ENCODE measurements at regions not wholly inside any gene's neighbourhood (a gene's known extent, or its start where the extent isn't known, plus 50 kb on each side); places are given as distances from the start of the nearest gene placed in this dataset.

GRCh38 chr5:68378204-68378820 lies 162.8 kb downstream of the PIK3R1 start:
- Histone ChIP-seq H3K9me3 (ENCODE audit: control insufficient read depth, insufficient read depth, low read length) (no peaks in the 10 kb centered on the region), H3K27me3 (ENCODE audit: control insufficient read depth, insufficient read depth, low read length) (no peaks in the 10 kb centered on the region), H3K4me3 (ENCODE audit: low read length) (no peak overlapping the region), H3K27ac (ENCODE audit: low read length) (no peak overlapping the region), H3K36me3 (ENCODE audit: control insufficient read depth, insufficient read depth, low read length) (no peaks in the 10 kb centered on the region), H3K4me1 (ENCODE audit: control insufficient read depth, insufficient read depth, low read length) (peaks cover 1% of the 10 kb centered on the region; the same call in 1 of the 2 replicates)
- no CpG with 5 or more reads among the region's 3 CpGs for WGBS (ENCODE audit: insufficient coverage, insufficient read length)
- no peak for DNase-seq (ENCODE audit: low read depth, low spot score)

DNA sequence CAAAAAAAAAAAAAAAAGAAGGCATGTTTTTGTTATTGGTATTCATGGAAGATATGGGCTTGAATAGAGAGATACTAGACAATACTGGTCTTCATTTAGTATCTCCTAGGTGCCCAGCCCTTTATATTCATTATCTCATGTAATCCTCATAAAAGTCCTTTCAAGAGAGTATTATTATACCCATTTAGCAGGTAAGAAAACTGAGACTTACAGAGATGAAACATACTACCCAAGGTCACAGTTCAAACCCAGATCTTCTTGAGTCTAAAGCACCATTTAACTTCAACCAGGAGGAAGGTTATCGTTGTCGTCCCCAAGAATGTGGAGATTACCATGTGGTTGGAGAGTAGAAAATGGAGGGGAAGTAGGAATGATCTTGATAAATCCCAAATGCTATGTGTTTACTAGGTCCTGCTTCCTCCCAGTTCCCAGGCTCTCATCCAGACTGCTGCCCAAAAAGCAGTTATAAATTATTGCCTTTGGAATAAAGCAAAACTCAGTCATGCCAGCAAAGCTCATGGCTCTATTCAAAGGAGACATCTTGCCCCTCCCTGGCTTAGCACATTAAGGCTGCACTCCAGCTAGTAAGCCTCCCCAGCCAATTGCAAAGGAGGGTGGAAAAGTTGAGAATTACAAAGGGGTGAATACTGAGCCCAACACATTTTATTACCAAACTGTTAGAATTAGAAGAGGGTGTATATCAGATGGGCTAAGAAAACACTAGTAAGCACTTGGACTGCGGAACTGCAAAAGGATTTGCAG lies 163.9 kb downstream of the PIK3R1 start:
- Histone ChIP-seq H3K36me3 (ENCODE audit: control insufficient read depth, insufficient read depth, low read length) (no peaks in the 10 kb centered on the region), H3K27me3 (ENCODE audit: control insufficient read depth, insufficient read depth, low read length) (no peaks in the 10 kb centered on the region), H3K4me3 (ENCODE audit: low read length) (no peak overlapping the region), H3K27ac (ENCODE audit: low read length) (no peak overlapping the region), H3K9me3 (ENCODE audit: control insufficient read depth, insufficient read depth, low read length) (no peaks in the 10 kb centered on the region), H3K4me1 (ENCODE audit: control insufficient read depth, insufficient read depth, low read length) (peaks cover 1% of the 10 kb centered on the region; the same call in 1 of the 2 replicates)
- no CpG with 5 or more reads among the region's 3 CpGs for WGBS (ENCODE audit: insufficient coverage, insufficient read length)
- no peak for DNase-seq (ENCODE audit: low read depth, low spot score)

DNA sequence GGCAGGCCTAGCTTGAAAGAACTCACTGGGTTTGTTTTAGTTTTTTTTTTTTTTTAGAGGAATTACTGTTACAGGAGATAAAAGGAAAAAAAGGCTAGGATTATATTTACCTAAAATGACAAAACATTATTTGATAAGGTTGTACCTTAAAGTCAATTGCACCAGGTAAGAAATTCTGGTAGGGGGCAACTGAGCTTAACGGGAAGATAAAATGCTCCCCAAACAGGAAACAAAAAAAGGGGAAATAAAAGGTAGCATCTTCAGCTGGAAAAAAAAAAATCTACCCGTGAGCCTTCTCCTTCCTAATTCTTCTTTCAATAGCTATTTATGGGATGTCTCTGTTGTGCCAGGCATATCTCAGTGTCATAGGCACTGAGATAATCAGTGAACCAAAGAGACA lies 164.5 kb downstream of the PIK3R1 start:
- no CpG with 5 or more reads among the region's 2 CpGs for WGBS (ENCODE audit: insufficient coverage, insufficient read length)
- peaks cover 1% of the 10 kb centered on the region; the same call in 1 of the 2 replicates for H3K4me1 ChIP-seq (ENCODE audit: control insufficient read depth, insufficient read depth, low read length)
- no peak for DNase-seq (ENCODE audit: low read depth, low spot score)

GRCh38 chr5:68381060-68381459 lies 165.5 kb downstream of the PIK3R1 start:
- H3K27ac ChIP-seq (ENCODE audit: low read length), result no peak overlapping the region
- no peaks in the 10 kb centered on the region for H3K27me3 ChIP-seq (ENCODE audit: control insufficient read depth, insufficient read depth, low read length)
- no CpG with 5 or more reads among the region's 3 CpGs for whole genome bisulfite sequencing (ENCODE audit: insufficient coverage, insufficient read length)
- no peaks in the 10 kb centered on the region for H3K36me3 ChIP-seq (ENCODE audit: control insufficient read depth, insufficient read depth, low read length)
- peaks cover 1% of the 10 kb centered on the region; the same call in 1 of the 2 replicates for H3K4me1 ChIP-seq (ENCODE audit: control insufficient read depth, insufficient read depth, low read length)
- no peak overlapping the region for H3K4me3 ChIP-seq (ENCODE audit: low read length)
- no peaks in the 10 kb centered on the region for H3K9me3 ChIP-seq (ENCODE audit: control insufficient read depth, insufficient read depth, low read length)
- no peak for DNase-seq (ENCODE audit: low read depth, low spot score)

More for the DNA sequence above, 164.5 kb downstream of the PIK3R1 start:
- Histone ChIP-seq H3K4me3 (ENCODE audit: low read length) (no peak overlapping the region), H3K36me3 (ENCODE audit: control insufficient read depth, insufficient read depth, low read length) (no peaks in the 10 kb centered on the region), H3K27me3 (ENCODE audit: control insufficient read depth, insufficient read depth, low read length) (no peaks in the 10 kb centered on the region), H3K27ac (ENCODE audit: low read length) (no peak overlapping the region), H3K9me3 (ENCODE audit: control insufficient read depth, insufficient read depth, low read length) (no peaks in the 10 kb centered on the region)

DNA sequence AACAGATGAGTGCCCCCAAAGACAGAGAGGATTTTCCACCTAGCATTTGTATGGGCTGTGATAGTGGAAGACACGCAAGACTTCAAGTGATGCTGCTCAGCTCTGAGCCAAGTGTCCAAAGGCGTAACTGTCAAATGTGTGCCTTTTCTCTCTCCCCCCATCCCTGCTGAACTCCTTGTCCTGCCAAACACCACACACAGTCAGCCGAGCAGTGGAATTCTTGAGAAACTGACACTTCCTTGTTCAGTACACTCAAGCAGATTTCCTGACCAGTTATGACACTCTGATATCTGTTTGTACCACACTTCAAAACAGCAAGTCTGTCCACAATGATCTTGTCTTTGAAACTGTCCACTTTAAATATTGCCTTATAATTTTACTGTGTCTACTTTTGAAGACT lies 166.4 kb downstream of the PIK3R1 start:
- H3K36me3 ChIP-seq (ENCODE audit: control insufficient read depth, insufficient read depth, low read length), result no peaks in the 10 kb centered on the region
- H3K27me3 ChIP-seq (ENCODE audit: control insufficient read depth, insufficient read depth, low read length), result no peaks in the 10 kb centered on the region
- no CpG with 5 or more reads among the region's 3 CpGs for WGBS (ENCODE audit: insufficient coverage, insufficient read length)
- H3K9me3 ChIP-seq (ENCODE audit: control insufficient read depth, insufficient read depth, low read length), result no peaks in the 10 kb centered on the region
- no peak overlapping the region for H3K4me3 ChIP-seq (ENCODE audit: low read length)
- H3K4me1 ChIP-seq (ENCODE audit: control insufficient read depth, insufficient read depth, low read length), result peaks cover 1% of the 10 kb centered on the region; the same call in 1 of the 2 replicates
- no peak for DNase-seq (ENCODE audit: low read depth, low spot score)
- H3K27ac ChIP-seq (ENCODE audit: low read length), result no peak overlapping the region

- peaks cover 1% of the 10 kb centered on the region; the same call in 1 of the 2 replicates for H3K4me1 ChIP-seq (ENCODE audit: control insufficient read depth, insufficient read depth, low read length)
- no peaks in the 10 kb centered on the region for H3K9me3 ChIP-seq (ENCODE audit: control insufficient read depth, insufficient read depth, low read length)
- DNase-seq (ENCODE audit: low read depth, low spot score), result no peak
- H3K4me3 ChIP-seq (ENCODE audit: low read length), result no peak overlapping the region
- no peaks in the 10 kb centered on the region for H3K36me3 ChIP-seq (ENCODE audit: control insufficient read depth, insufficient read depth, low read length)
- no peaks in the 10 kb centered on the region for H3K27me3 ChIP-seq (ENCODE audit: control insufficient read depth, insufficient read depth, low read length)
- H3K27ac ChIP-seq (ENCODE audit: low read length), result no peak overlapping the region
Observed at GRCh38 chr5:68382640-68383039, 167.1 kb downstream of the PIK3R1 start.

DNA sequence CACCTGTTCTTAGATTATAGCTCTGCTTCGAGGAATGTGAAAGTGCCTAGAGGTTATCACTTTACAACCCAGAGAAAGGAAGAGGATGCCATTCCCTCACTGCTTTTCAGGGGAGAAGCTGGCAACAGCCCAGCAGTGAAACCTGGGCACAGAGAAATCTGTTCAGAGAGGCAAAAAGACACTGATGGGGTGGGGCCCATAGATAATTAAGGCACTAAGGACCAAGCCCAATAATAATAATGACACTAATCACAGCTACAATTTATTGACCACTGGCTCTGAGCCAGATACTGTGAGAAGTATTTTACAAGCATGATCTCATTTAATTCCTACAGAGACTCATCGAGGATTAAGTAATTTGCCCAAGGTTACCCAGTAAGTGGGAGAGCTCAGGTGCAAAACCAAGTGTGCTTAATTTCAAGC lies 168.3 kb downstream of the PIK3R1 start:
- H3K4me3 ChIP-seq (ENCODE audit: low read length), result no peak overlapping the region
- no peak overlapping the region for H3K27ac ChIP-seq (ENCODE audit: low read length)
- peaks cover 1% of the 10 kb centered on the region; the same call in 1 of the 2 replicates for H3K4me1 ChIP-seq (ENCODE audit: control insufficient read depth, insufficient read depth, low read length)
- WGBS (ENCODE audit: insufficient coverage, insufficient read length), result no CpG with 5 or more reads among the region's 2 CpGs
- no peaks in the 10 kb centered on the region for H3K36me3 ChIP-seq (ENCODE audit: control insufficient read depth, insufficient read depth, low read length)
- DNase-seq (ENCODE audit: low read depth, low spot score), result no peak
- no peaks in the 10 kb centered on the region for H3K9me3 ChIP-seq (ENCODE audit: control insufficient read depth, insufficient read depth, low read length)
- no peaks in the 10 kb centered on the region for H3K27me3 ChIP-seq (ENCODE audit: control insufficient read depth, insufficient read depth, low read length)

DNA sequence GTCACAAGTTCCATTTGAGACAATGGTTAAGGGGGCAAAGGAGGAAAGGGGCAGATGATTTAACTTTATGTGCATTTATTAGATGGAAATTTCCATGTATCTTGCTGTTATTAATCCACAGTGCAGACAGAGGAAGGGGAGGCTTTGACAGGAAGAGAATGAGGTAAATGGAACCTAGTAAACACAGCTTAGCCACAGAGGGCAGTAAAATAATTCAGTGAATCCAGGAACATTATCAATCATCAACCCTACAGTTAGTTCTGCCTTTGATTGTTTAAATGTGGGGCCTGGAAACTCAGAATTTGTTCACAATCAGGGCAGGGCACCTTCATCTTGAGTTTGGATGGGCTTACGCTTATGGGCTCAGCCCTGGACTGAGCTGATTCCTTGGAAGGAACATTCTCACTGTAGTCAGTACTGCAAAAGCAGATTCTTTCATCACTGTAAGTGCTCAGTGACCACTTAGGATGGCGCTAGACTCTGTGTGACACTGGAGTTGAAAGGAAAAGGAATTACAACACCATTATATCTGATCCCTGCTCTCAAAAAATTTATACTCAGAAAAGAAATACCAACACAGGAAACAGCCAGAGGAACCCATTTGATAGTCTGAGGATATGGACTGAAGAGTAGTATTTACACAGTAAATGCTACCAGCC lies 169.5 kb downstream of the PIK3R1 start:
- no peak for DNase-seq (ENCODE audit: low read depth, low spot score)
- no CpG with 5 or more reads among the region's 2 CpGs for WGBS (ENCODE audit: insufficient coverage, insufficient read length)
- Histone ChIP-seq H3K4me3 (ENCODE audit: low read length) (no peak overlapping the region), H3K36me3 (ENCODE audit: control insufficient read depth, insufficient read depth, low read length) (no peaks in the 10 kb centered on the region), H3K9me3 (ENCODE audit: control insufficient read depth, insufficient read depth, low read length) (no peaks in the 10 kb centered on the region), H3K27ac (ENCODE audit: low read length) (no peak overlapping the region), H3K27me3 (ENCODE audit: control insufficient read depth, insufficient read depth, low read length) (no peaks in the 10 kb centered on the region), H3K4me1 (ENCODE audit: control insufficient read depth, insufficient read depth, low read length) (no peaks in the 10 kb centered on the region)

- no peaks in the 10 kb centered on the region for H3K9me3 ChIP-seq (ENCODE audit: control insufficient read depth, insufficient read depth, low read length)
- no peaks in the 10 kb centered on the region for H3K36me3 ChIP-seq (ENCODE audit: control insufficient read depth, insufficient read depth, low read length)
- WGBS (ENCODE audit: insufficient coverage, insufficient read length), result no CpG with 5 or more reads among the region's 2 CpGs
- no peaks in the 10 kb centered on the region for H3K4me1 ChIP-seq (ENCODE audit: control insufficient read depth, insufficient read depth, low read length)
- no peak overlapping the region for H3K27ac ChIP-seq (ENCODE audit: low read length)
- no peak overlapping the region for H3K4me3 ChIP-seq (ENCODE audit: low read length)
- H3K27me3 ChIP-seq (ENCODE audit: control insufficient read depth, insufficient read depth, low read length), result no peaks in the 10 kb centered on the region
- no peak for DNase-seq (ENCODE audit: low read depth, low spot score)
Observed at GRCh38 chr5:68385936-68386335, 170.4 kb downstream of the PIK3R1 start.

- no peaks in the 10 kb centered on the region for H3K27me3 ChIP-seq (ENCODE audit: control insufficient read depth, insufficient read depth, low read length)
- H3K27ac ChIP-seq (ENCODE audit: low read length), result no peak overlapping the region
- WGBS (ENCODE audit: insufficient coverage, insufficient read length), result no CpG with 5 or more reads among the region's 4 CpGs
- DNase-seq (ENCODE audit: low read depth, low spot score), result no peak
- no peak overlapping the region for H3K4me3 ChIP-seq (ENCODE audit: low read length)
- H3K36me3 ChIP-seq (ENCODE audit: control insufficient read depth, insufficient read depth, low read length), result no peaks in the 10 kb centered on the region
- H3K4me1 ChIP-seq (ENCODE audit: control insufficient read depth, insufficient read depth, low read length), result no peaks in the 10 kb centered on the region
- no peaks in the 10 kb centered on the region for H3K9me3 ChIP-seq (ENCODE audit: control insufficient read depth, insufficient read depth, low read length)
Observed at GRCh38 chr5:68387074-68387796, 171.7 kb downstream of the PIK3R1 start.

All from iPS DF 6.9 (cell line).